Activated B cell treated with CpG ODN at 0.5 μM for 24 hours (primary cell): ENCODE measurements at regions not wholly inside any gene's neighbourhood (a gene's known extent, or its start where the extent isn't known, plus 50 kb on each side); places are given as distances from the start of the nearest gene placed in this dataset.

Source experiments
- ATAC-seq: fragments of 200-7000 bp; cut with Tn5 transposase; one replicate; pipeline ENCODE4 v1.10.0; 2021; ENCODE audit warnings: low read depth, mild to moderate bottlenecking, moderate library complexity
- CTCF ChIA-PET: fragments of 350-600 bp; sonication (Branson Sonifier 250); formaldehyde crosslinking; loops from one replicate; lab custom pipeline; 2021; ENCODE audit warnings: antibody characterized with exemption; lab: Charles Lee
- POLR2A ChIA-PET: fragments of 350-600 bp; sonication (Branson Sonifier 250); formaldehyde crosslinking; loops from one replicate; lab custom pipeline; 2021; ENCODE audit warnings: antibody characterized with exemption; lab: Charles Lee
- DNase-seq: peaks from one replicate; pipeline ENCODE4 v3.0.0; 2022
- H3K27ac Mint-ChIP-seq: one replicate; pipeline ENCODE4 v1.8.0; 2020; ENCODE audit warnings: mixed read lengths
- H3K27me3 Mint-ChIP-seq: one replicate; pipeline ENCODE4 v1.8.0; 2021; ENCODE audit warnings: mixed read lengths
- H3K36me3 Mint-ChIP-seq: one replicate; pipeline ENCODE4 v1.8.0; 2021; ENCODE audit warnings: low read depth, mixed read lengths
- H3K4me1 Mint-ChIP-seq: one replicate; pipeline ENCODE4 v1.8.0; 2021; ENCODE audit warnings: mixed read lengths
- H3K4me3 Mint-ChIP-seq: one replicate; pipeline ENCODE4 v1.8.0; 2020; ENCODE audit warnings: mild to moderate bottlenecking, mixed read lengths
- H3K9me3 Mint-ChIP-seq: one replicate; pipeline ENCODE4 v1.8.0; 2020; ENCODE audit warnings: mixed read lengths
- CTCF ChIP-seq: fragments of 200-600 bp; IDR thresholded peaks from one replicate; pipeline ENCODE4 v1.8.0; 2022; ENCODE audit warnings: antibody characterized with exemption, mild to moderate bottlenecking
- intact Hi-C: fragments of 100-400 bp; cut with micrococcal nuclease; formaldehyde crosslinking; loops from one replicate; pipeline ENCODE4 v1.15.1; 2024

GRCh38 chr10:131812736-131813604, 87.8 kb upstream of the PPP2R2D start:
- H3K4me1 Mint-ChIP-seq: no peaks in the 10 kb centered on the region
- no peaks in the 10 kb centered on the region for H3K36me3 Mint-ChIP-seq
- ChIA-PET POLR2A (no interaction called here), CTCF (interaction anchor here (0.7 to 1.0 kb wide), 2 partner anchors 25 to 323 kb away, joined by 3 read pairs; no protein-coding TSS in a partner anchor)
- H3K9me3 Mint-ChIP-seq: no peaks in the 10 kb centered on the region
- DNase-seq: no peak
- H3K4me3 Mint-ChIP-seq: no peak overlapping the region
- no peak for ATAC-seq
- H3K27me3 Mint-ChIP-seq: peaks cover 4% of the 10 kb centered on the region
- H3K27ac Mint-ChIP-seq: no peak overlapping the region
- TF ChIP-seq CTCF: no peak
- intact Hi-C loops: no loop called here

GRCh38 chr10:131814567-131815265, 86.1 kb upstream of the PPP2R2D start:
- H3K36me3 Mint-ChIP-seq: no peaks in the 10 kb centered on the region
- H3K4me3 Mint-ChIP-seq: no peak overlapping the region
- POLR2A ChIA-PET: no interaction called here
- H3K27me3 Mint-ChIP-seq: peaks cover 4% of the 10 kb centered on the region
- CTCF ChIA-PET: no interaction called here
- H3K9me3 Mint-ChIP-seq: no peaks in the 10 kb centered on the region
- no peak for DNase-seq
- no peak for TF ChIP-seq CTCF
- no peak overlapping the region for H3K27ac Mint-ChIP-seq
- H3K4me1 Mint-ChIP-seq: no peaks in the 10 kb centered on the region
- intact Hi-C loops: no loop called here
- ATAC-seq: no peak

- H3K9me3 Mint-ChIP-seq: no peaks in the 10 kb centered on the region
- no peak overlapping the region for H3K4me3 Mint-ChIP-seq
- peaks cover 4% of the 10 kb centered on the region for H3K27me3 Mint-ChIP-seq
- CTCF ChIA-PET: no interaction called here
- no peaks in the 10 kb centered on the region for H3K36me3 Mint-ChIP-seq
- H3K27ac Mint-ChIP-seq: no peak overlapping the region
- intact Hi-C loops: no loop called here
- POLR2A ChIA-PET: no interaction called here
- H3K4me1 Mint-ChIP-seq: no peaks in the 10 kb centered on the region
- TF ChIP-seq CTCF: no peak
- ATAC-seq (no peak), DNase-seq (no peak)
These were observed 85.3 kb upstream of the PPP2R2D start for GRCh38 chr10:131815266-131816156.

- Mint-ChIP-seq H3K4me1 (no peaks in the 10 kb centered on the region), H3K36me3 (no peaks in the 10 kb centered on the region), H3K9me3 (no peaks in the 10 kb centered on the region), H3K27me3 (peaks cover 4% of the 10 kb centered on the region), H3K27ac (no peak overlapping the region), H3K4me3 (no peak overlapping the region)
- ATAC-seq (no peak), DNase-seq (no peak)
- TF ChIP-seq CTCF: no peak
- intact Hi-C loops: no loop called here
- POLR2A ChIA-PET: no interaction called here
- CTCF ChIA-PET: no interaction called here
These were observed 84.5 kb upstream of the PPP2R2D start for GRCh38 chr10:131816157-131816775.
